Upper lobe of left lung (tissue), 4 donors: ENCODE measurements at regions not wholly inside any gene's neighbourhood (a gene's known extent, or its start where the extent isn't known, plus 50 kb on each side); places are given as distances from the start of the nearest gene placed in this dataset.

ENCODE experiments used
- POLR2AphosphoS5 ChIP-seq, 2 donors: sonication (generic); formaldehyde crosslinking; IDR thresholded peaks; one replicate each; pipeline ENCODE4 v1.5.1; 2017; ENCODE audit warnings: antibody characterized with exemption in 2 of 2
- TF ChIP-seq, protein P1 (sequence below), 6 experiments: fragments of 450-650 bp in 4 of 6; fragments of 200-600 bp in 2 of 6; sonication (generic) in 2 of 6; IDR thresholded peaks; one replicate each; pipeline ENCODE4 v1.5.1; 2016 to 2019; ENCODE audit warnings: antibody characterized with exemption in 6 of 6

DNA sequence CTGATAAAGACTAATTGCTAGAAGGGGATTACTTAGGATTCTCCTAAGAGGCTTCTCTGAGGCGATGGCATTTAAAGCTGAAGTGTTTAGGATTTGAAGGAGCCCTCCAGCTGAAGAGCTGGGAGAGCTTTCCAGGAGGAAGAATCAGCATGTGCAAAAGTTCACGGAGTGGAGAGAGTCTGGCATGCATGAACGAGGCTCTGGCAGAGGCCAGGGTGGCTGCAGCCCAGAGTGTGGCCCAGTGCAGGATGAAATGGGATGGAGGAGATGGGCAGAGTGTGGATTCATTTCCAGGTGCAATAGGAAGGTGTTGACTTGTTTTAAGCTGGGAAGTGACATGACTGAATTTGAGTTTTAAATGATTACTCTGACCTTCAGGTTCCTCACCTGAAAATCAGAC is 249.0 kb upstream of the CCL2 start:
- TF ChIP-seq, protein P1, sequence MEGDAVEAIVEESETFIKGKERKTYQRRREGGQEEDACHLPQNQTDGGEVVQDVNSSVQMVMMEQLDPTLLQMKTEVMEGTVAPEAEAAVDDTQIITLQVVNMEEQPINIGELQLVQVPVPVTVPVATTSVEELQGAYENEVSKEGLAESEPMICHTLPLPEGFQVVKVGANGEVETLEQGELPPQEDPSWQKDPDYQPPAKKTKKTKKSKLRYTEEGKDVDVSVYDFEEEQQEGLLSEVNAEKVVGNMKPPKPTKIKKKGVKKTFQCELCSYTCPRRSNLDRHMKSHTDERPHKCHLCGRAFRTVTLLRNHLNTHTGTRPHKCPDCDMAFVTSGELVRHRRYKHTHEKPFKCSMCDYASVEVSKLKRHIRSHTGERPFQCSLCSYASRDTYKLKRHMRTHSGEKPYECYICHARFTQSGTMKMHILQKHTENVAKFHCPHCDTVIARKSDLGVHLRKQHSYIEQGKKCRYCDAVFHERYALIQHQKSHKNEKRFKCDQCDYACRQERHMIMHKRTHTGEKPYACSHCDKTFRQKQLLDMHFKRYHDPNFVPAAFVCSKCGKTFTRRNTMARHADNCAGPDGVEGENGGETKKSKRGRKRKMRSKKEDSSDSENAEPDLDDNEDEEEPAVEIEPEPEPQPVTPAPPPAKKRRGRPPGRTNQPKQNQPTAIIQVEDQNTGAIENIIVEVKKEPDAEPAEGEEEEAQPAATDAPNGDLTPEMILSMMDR (IDR thresholded peaks at IDR 0.05): no peak
- no peak for TF ChIP-seq POLR2AphosphoS5 (IDR thresholded peaks at IDR 0.05)
